Ovary (tissue), 3 donors: ENCODE measurements at regions not wholly inside any gene's neighbourhood (a gene's known extent, or its start where the extent isn't known, plus 50 kb on each side); places are given as distances from the start of the nearest gene placed in this dataset.

Experiments used
- CTCF ChIP-seq, 3 donors: fragments of 450-650 bp in 2 of 3; fragments of 200-600 bp in 1 of 3; IDR thresholded peaks; one replicate each; pipeline versions ENCODE4 v1.5.1 to v1.8.0; 2016 to 2022; ENCODE audit warnings: antibody characterized with exemption in 3 of 3, mild to moderate bottlenecking in 1 of 3
- EP300 ChIP-seq: sonication (generic); formaldehyde crosslinking; IDR thresholded peaks from one replicate; pipeline ENCODE4 v1.6.1; 2017; ENCODE audit warnings: antibody characterized with exemption
- POLR2A ChIP-seq: fragments of 450-650 bp; IDR thresholded peaks from one replicate; pipeline ENCODE4 v1.6.1; 2017; ENCODE audit warnings: antibody characterized with exemption, mild to moderate bottlenecking, moderate library complexity
- donor health status: DM: no; HTN: no; CAD: no.

- TF ChIP-seq POLR2A (no peak), CTCF (IDR thresholded peaks at IDR 0.05) (no peak), EP300 (no peak)
Observed at GRCh38 chr16:85417156-85417860, 195.8 kb upstream of the GSE1 start.
